ENCODE measurements at regions not wholly inside any gene's neighbourhood (a gene's known extent, or its start where the extent isn't known, plus 50 kb on each side); places are given as distances from the start of the nearest gene placed in this dataset.
A peak's percentile ranks its signal among the peaks of the same experiment; 100 is the strongest.
"Not testable (repeated sequence)": the region's sequence is repeated elsewhere in the genome, so short reads cannot be mapped to it uniquely, and the experiment has no call there.

DNA sequence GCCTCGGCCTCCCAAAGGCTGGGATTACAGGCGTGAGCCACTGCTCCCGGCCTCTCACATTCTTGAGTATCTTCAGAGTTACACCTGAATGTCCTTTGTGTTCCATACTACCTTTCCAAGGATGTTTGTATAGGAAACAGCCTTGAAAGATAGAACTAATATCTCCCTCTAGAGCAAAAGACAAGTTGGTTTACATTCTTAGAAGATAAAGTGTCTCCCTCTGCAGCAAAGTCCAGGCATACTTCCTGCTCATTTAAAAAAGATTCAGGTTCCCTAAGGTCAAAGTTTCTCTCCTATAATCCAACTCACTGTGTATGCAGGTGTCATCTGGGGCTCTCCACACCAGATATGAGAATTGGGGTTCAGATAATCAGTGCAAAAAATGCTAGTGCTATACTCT is 224.4 kb downstream of the TPBG start:
- no peak for DNase-seq

DNA sequence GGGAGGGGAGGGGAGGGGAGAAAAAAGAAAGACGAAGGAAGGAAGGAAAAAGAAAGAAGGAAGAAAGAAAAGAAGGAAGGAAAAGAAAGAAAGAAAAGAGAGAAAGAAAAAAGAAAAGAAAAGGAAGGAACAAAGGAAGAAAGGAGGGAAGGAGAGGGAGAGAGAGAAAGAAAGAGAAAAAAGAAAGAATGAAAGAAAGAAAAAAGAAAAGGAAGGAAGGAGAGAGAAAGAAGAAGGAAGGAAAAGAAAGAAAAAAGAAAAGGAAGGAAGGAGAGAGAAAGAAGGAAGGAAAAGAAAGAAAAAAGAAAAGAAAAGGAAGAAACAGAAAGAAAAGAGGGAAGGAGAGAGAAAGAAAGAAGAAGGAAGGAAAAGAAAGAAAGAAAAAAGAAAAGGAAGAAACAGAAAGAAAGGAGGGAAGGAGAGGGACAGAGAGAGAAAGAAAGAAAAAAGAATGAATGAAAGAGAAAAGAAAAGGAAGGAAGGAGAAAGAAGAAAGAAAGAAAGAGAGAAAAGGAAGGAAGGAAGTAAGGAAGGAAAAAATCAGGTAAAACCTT is 225.3 kb downstream of the TPBG start:
- DNase-seq = no peak

DNA sequence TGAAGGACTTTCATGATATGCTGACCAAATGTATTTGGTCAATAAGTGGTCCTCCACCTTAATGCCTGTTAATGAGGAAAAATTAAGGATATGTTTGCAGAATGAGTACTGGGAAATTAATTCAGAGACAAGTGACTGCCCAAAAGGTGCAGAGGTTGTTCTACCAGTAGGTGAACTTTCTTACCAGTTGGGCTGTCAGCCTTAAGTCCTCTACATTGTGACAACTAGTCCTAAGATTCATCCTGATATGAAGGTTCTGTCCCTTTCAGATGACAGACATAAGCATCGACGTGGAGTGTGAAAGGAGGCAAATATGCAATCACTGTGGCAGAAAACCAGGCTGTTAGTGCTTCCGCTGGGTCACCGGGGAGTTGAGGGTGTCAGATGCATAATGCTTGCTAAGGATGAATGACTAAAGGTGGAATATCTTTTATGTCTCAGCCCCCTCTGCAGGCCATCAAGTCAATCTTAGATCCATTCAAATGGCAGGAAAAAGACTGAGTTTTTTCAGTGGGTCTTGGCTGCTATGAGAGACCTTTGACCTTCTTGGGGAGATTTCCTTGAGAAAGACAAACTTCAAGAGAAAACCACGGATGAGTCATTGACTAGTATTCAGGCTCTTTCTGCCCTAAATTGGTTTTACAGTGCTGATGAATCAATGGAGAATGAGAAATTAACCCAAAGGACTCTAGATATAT is 226.0 kb downstream of the TPBG start:
- DNase-seq = peak; percentile 35 to 45

DNA sequence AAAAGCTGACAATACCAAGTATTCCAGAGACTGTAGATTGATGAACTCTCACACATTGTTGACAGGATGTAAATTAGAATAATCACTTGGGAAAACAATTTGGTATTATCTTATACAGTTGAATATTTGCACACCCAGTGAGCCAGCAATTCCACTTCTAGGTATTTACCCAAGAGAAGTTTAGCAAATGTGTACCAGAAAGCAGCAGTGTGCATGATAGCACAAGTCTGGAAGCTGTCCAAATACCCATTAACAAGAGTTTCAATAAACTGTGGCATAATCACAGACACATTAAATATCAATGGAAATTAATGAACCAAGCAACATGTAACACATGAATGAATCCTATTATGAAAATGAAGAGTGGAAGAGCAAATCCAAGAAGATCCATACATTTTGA is 233.6 kb downstream of the TPBG start:
- DNase-seq = peak in 1 of 2 experiments; percentile 10

GRCh38 chr6:82602776-82603175 is 239.2 kb downstream of the TPBG start:
- DNase-seq = no peak

DNA sequence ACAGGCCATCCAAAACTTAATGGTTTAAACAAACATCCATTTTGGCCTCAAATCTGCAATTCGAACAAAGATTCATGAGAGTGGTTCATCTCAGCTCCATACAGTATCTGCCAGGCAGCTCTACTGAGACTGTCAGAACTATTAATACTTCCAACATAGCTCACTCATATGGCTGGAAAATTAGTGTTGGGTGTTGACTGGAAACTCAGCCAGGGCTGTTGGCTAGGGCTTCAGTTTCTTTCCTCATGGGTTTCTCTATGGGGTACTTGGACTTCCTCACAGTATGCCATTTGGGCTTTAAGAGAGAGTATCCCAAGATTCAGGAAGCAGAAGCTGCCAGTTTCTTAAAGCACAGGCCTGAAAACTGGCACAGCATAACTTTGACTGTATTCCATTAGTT is 240.3 kb downstream of the TPBG start:
- DNase-seq = no peak

DNA sequence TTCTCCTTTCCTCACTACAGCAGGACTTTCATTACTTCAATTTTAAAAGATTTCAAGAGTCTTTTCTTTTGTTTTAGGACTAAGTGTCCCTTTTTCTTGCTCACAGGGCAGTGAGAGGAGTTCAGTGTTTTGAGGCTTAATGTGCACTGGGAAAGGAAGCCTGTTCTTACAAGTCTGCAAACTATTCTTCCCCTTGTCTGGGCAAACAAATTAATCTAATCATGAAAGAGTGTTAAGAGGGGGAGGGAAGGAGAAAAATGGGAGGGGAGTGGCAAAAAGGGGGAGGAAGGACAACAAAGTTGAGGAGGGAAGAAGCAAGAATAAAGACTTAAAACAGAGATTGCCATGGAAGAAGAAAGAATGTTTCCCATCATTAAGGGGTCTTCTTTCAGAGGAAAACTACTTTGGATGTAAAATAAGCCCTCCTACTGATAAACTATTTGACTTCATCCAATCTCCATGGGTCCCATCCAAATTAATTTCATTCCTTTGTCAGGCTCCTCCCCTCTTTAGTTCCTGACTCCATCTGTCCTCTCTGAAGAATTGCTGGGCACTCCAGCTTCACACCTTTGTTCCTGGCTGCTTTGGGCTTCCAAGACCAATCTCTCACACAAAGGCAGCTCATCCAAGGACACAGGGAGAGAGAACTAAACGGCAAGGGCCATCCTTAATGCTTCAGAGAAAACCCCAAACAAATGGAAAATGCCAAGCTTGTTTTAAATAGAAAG is 244.5 kb downstream of the TPBG start:
- DNase-seq = no peak

DNA sequence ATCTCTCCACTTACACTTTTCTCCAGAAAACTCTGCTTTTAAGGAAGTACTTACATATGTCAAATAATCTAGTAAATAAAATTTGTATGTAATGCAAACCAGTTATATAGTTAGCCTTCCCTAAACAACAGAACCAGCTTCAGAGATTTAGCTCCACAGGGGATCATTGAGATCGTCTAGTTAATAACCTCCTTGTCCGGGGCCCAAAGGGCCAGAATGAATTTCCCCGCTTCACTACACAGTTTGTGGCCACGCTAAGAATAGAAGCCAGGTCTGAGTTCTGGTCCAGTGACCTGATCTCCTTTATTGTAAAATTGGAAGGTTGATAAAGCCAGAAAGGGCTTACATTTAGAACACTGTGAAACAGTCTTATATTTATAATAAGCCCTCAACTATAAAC is 245.2 kb downstream of the TPBG start:
- no peak for DNase-seq

DNA sequence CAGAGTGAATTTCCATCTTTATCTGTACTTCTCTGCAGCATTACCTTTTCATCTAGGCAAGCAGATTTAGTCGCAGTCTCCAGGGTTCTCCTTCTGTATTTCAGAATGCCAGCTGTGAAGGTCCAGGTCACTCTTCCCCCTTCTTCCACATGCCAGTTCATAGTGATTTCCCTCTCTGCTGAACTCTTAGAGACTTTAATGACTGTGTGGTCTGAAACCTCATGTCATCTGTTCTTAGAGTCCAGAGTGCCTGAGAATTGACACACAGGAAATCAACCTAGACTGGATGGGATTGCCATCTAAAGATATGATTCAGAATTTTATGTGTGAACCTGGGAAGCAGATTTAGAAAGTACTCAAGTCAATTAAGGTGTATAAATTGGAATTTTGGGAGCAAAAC is 248.1 kb downstream of the TPBG start:
- no peak for DNase-seq

- no peak for DNase-seq
Observed at GRCh38 chr6:82612475-82613039, 248.9 kb downstream of the TPBG start.

- no peak for DNase-seq
Observed at GRCh38 chr6:82614518-82614917, 250.9 kb downstream of the TPBG start.

- DNase-seq = no peak
Observed at GRCh38 chr6:82616386-82617028, 252.9 kb downstream of the TPBG start.

DNA sequence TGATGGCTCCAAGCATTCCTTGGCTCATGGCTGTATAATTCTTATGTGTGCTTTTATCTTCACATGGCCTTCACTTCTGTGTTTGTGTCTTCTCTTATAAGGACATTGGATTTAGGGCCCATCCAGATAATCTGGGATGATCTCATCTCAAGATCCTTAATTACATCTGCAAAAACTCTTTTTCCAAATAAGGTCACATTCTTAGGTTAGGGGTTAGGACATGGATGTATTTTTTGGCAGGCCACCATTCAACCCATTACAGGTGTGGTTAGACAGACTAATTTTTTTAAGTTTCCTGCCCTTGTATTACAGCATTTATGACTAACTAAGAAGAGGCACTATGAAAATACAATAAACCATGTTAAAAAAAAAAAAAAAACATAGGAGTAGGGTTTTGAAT is 254.0 kb downstream of the TPBG start:
- DNase-seq = no peak

GRCh38 chr6:82619573-82619972 is 256.0 kb downstream of the TPBG start:
- no peak for DNase-seq

GRCh38 chr6:82622461-82622860 is 258.8 kb downstream of the TPBG start:
- DNase-seq = no peak

GRCh38 chr6:82624251-82624650 is 260.6 kb downstream of the TPBG start:
- DNase-seq = no peak

DNA sequence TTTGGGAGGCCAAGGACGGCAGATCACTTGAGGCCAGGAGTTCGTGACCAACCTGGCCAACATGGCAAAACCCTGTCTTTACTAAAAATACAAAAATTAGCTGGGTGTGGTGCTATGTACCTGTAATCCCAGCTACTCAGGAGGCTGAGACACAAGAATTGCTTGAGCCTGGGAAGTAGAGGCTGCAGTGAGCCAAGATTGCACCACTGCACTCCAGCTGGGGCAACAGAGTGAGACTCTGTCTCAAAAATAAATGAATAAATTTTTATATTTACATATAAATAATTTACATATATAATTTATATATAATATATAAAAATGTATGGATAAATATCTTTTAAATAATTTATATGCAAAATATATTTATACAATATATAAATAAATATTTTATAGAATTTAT is 263.3 kb downstream of the TPBG start:
- DNase-seq = not testable (repeated sequence)

GRCh38 chr6:82629921-82630320 is 266.3 kb downstream of the TPBG start:
- DNase-seq = no peak

- DNase-seq = no peak
Observed at GRCh38 chr6:82641677-82642076, 278.1 kb downstream of the TPBG start.

DNA sequence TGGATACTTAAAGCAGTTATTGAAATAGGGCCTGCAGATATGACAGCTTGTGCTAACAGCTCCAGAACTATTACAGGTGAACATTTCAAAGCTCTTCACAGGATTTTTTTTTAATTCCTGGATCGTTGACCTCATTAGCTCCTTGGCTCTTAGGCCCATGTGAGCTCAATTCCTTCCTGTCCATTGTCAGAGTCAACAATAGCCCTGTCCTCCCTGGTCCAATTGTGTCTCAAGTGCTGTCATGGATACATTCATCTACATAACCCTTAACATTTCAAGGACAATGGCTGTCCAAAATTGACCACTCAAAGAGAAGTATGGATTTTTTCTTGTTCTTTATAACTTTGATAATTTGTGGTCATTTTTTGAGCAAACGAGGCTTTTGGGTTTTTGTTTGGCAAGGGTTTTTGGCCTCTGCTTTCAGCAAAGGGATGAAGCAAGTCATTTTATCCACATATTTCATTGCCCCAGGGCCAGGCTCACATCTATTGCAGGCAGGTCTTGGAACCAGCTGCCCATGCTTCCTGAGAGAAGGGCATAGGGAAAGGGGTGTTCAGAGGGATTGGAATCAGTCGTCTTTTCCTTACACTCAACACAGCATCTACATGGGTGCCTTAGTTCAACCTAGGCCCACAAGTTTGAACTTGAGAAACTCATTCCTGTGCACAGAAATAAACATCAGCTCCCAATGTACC is 282.1 kb downstream of the TPBG start:
- no peak for DNase-seq

DNA sequence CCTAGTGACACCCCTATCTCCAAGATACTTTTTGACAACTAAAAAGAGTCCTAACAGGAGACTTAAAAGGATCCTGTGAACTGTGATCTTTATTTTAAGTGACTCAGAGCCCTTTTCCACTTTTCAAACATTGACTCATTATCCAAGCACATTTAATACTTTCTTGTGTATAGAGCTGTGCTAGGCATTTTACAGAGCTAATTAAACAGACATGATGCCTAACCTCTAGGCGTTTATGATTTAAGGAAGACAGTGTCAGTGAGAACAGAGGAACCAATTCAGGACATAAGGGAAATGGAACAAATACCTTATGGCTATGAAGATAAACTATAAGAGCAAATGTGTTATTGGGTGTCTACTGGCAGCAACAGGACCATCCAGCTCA is 282.6 kb downstream of the TPBG start:
- no peak for DNase-seq

GRCh38 chr6:82651845-82652335 is 288.3 kb downstream of the TPBG start:
- DNase-seq = no peak

DNA sequence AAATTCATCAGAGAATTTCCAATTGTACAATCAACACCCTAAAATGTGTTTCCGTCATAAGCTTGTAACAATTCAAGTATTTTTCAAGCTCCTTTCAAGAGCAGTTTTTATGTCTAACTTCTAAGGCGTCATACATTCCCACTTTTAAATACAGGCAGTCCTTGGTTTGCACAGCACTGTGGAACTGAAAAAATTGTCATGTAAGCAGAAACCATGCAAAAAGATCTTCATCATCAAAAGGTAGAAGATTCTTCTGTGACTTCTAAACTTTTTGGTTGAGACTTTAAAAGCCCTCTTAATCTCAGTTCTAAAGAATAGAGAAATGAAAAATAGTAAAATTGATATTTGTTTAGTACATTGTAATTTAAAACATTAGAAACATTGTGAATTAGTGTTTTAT is 315.6 kb downstream of the TPBG start:
- DNase-seq = no peak
